ENCODE measurements at regions not wholly inside any gene's neighbourhood (a gene's known extent, or its start where the extent isn't known, plus 50 kb on each side); places are given as distances from the start of the nearest gene placed in this dataset.
"Not testable (repeated sequence)": the region's sequence is repeated elsewhere in the genome, so short reads cannot be mapped to it uniquely, and the experiment has no call there.

- TF ChIP-seq CTCF (IDR thresholded peaks at IDR 0.05; ENCODE audit: unreplicated experiment) = no peak
- Mint-ChIP-seq H3K9me3 (peaks cover 9% of the 10 kb centered on the region), H3K4me3 (no peak overlapping the region), H3K36me3 (peaks cover 3% of the 10 kb centered on the region), H3K4me1 (peaks cover 20% of the 10 kb centered on the region), H3K27ac (no peak overlapping the region), H3K27me3 (ENCODE audit: low read depth) (no peaks in the 10 kb centered on the region)
- DNase-seq (ENCODE audit: low spot score in 2 of 2, unreplicated experiment in 2 of 2) = no peak
These were observed 209.1 kb upstream of the ANXA10 start for GRCh38 chr4:167883266-167883665.

GRCh38 chr4:167885071-167885470 lies 207.3 kb upstream of the ANXA10 start:
- H3K27me3 Mint-ChIP-seq (ENCODE audit: low read depth) = no peaks in the 10 kb centered on the region
- H3K36me3 Mint-ChIP-seq = peaks cover 3% of the 10 kb centered on the region
- peaks cover 20% of the 10 kb centered on the region for H3K4me1 Mint-ChIP-seq
- no peak overlapping the region for H3K4me3 Mint-ChIP-seq
- H3K27ac Mint-ChIP-seq = no peak overlapping the region
- DNase-seq (ENCODE audit: low spot score in 2 of 2, unreplicated experiment in 2 of 2) = no peak
- no peak for TF ChIP-seq CTCF (IDR thresholded peaks at IDR 0.05; ENCODE audit: unreplicated experiment)
- H3K9me3 Mint-ChIP-seq = peaks cover 14% of the 10 kb centered on the region

- no peak overlapping the region for H3K27ac Mint-ChIP-seq
- no peaks in the 10 kb centered on the region for H3K27me3 Mint-ChIP-seq (ENCODE audit: low read depth)
- peaks cover 14% of the 10 kb centered on the region for H3K9me3 Mint-ChIP-seq
- peaks cover 3% of the 10 kb centered on the region for H3K36me3 Mint-ChIP-seq
- no peak for DNase-seq (ENCODE audit: low spot score in 2 of 2, unreplicated experiment in 2 of 2)
- H3K4me3 Mint-ChIP-seq = no peak overlapping the region
- no peak for TF ChIP-seq CTCF (IDR thresholded peaks at IDR 0.05; ENCODE audit: unreplicated experiment)
- H3K4me1 Mint-ChIP-seq = peaks cover 20% of the 10 kb centered on the region
These were observed 206.5 kb upstream of the ANXA10 start for GRCh38 chr4:167885872-167886271.

- H3K4me3 Mint-ChIP-seq = no peak overlapping the region
- peaks cover 3% of the 10 kb centered on the region for H3K36me3 Mint-ChIP-seq
- no peak overlapping the region for H3K27ac Mint-ChIP-seq
- H3K9me3 Mint-ChIP-seq = peaks cover 14% of the 10 kb centered on the region
- no peak for DNase-seq (ENCODE audit: low spot score in 2 of 2, unreplicated experiment in 2 of 2)
- no peak for TF ChIP-seq CTCF (IDR thresholded peaks at IDR 0.05; ENCODE audit: unreplicated experiment)
- H3K4me1 Mint-ChIP-seq = peaks cover 12% of the 10 kb centered on the region
- H3K27me3 Mint-ChIP-seq (ENCODE audit: low read depth) = no peaks in the 10 kb centered on the region
These were observed 204.6 kb upstream of the ANXA10 start for GRCh38 chr4:167887726-167888125.

GRCh38 chr4:167890226-167890625 lies 202.1 kb upstream of the ANXA10 start:
- Mint-ChIP-seq H3K4me1 (peaks cover 11% of the 10 kb centered on the region), H3K27ac (no peak overlapping the region), H3K9me3 (peaks cover 14% of the 10 kb centered on the region), H3K36me3 (peaks cover 3% of the 10 kb centered on the region), H3K27me3 (ENCODE audit: low read depth) (no peaks in the 10 kb centered on the region), H3K4me3 (no peak overlapping the region)
- no peak for DNase-seq (ENCODE audit: low spot score in 2 of 2, unreplicated experiment in 2 of 2)
- no peak for TF ChIP-seq CTCF (IDR thresholded peaks at IDR 0.05; ENCODE audit: unreplicated experiment)

GRCh38 chr4:167893531-167893930 lies 198.8 kb upstream of the ANXA10 start:
- H3K4me3 Mint-ChIP-seq = no peak overlapping the region

GRCh38 chr4:167896260-167896659 lies 196.1 kb upstream of the ANXA10 start:
- H3K27me3 Mint-ChIP-seq (ENCODE audit: low read depth); H3K36me3 Mint-ChIP-seq; DNase-seq (ENCODE audit: low spot score in 2 of 2, unreplicated experiment in 2 of 2); H3K9me3 Mint-ChIP-seq: not testable (repeated sequence)
- peak overlapping the region; percentile 31 for H3K4me3 Mint-ChIP-seq
- H3K27ac Mint-ChIP-seq = peak overlapping the region; percentile 97
- peaks cover 35% of the 10 kb centered on the region for H3K4me1 Mint-ChIP-seq

More at GRCh38 chr4:167893531-167893930, 198.8 kb upstream of the ANXA10 start:
- no peaks in the 10 kb centered on the region for H3K36me3 Mint-ChIP-seq
- peak overlapping the region; percentile 8 for H3K27ac Mint-ChIP-seq
- DNase-seq (ENCODE audit: low spot score in 2 of 2, unreplicated experiment in 2 of 2) = no peak
- H3K27me3 Mint-ChIP-seq (ENCODE audit: low read depth) = no peaks in the 10 kb centered on the region
- peaks cover 7% of the 10 kb centered on the region for H3K9me3 Mint-ChIP-seq
- peaks cover 35% of the 10 kb centered on the region for H3K4me1 Mint-ChIP-seq
- TF ChIP-seq CTCF (IDR thresholded peaks at IDR 0.05; ENCODE audit: unreplicated experiment) = no peak

Data from mesothelial cell of epicardium (in vitro differentiated cells).